GM12878 (cell line): ENCODE measurements at regions not wholly inside any gene's neighbourhood (a gene's known extent, or its start where the extent isn't known, plus 50 kb on each side); places are given as distances from the start of the nearest gene placed in this dataset.

ENCODE experiments used
- ATAC-seq: fragments of 200-7000 bp; cut with Tn5 transposase; 3 replicates; pipeline ENCODE4 v1.9.1; 2020; ENCODE audit warnings: mild to moderate bottlenecking, moderate library complexity
- BruUV-seq: library from RNA; stranded (reverse); fragments of 400-500 nt; replicated peaks from 2 replicates; lab custom pipeline; 2021; lab: Mats Ljungman, UMichigan
- CTCF ChIA-PET: fragments of 300-600 bp; sonication (Branson Sonifier 250); formaldehyde crosslinking; extraction: SDS; loops from one replicate; lab custom pipeline; 2021; ENCODE audit warnings: inconsistent platforms; lab: Yijun Ruan, JAX
- POLR2A ChIA-PET: fragments of 350-600 bp; formaldehyde crosslinking; extraction: SDS; loops from one replicate; lab custom pipeline; 2021; ENCODE audit warnings: inconsistent platforms; lab: Charles Lee
- RAD21 ChIA-PET: fragments of 300-600 bp; sonication (Branson Sonifier 250); formaldehyde crosslinking; loops from one replicate; lab custom pipeline; 2023; ENCODE audit warnings: antibody characterized with exemption; ENCODE audit not compliant: unreplicated experiment; lab: Charles Lee
- SMC1A ChIA-PET: fragments of 300-600 bp; sonication (Branson Sonifier 250); formaldehyde crosslinking; loops from one replicate; lab custom pipeline; 2023; ENCODE audit not compliant: unreplicated experiment, uncharacterized antibody; lab: Charles Lee
- DNase-seq: peaks from one replicate; pipeline ENCODE4 v3.0.0-alpha.2; 2011; ENCODE audit warnings: low read depth, low spot score
- FAIRE-seq: peaks from 3 replicates; lab custom pipeline; 2011; peaks lifted over from hg19 to GRCh38; lab: Jason Lieb, UNC
- H2AFZ ChIP-seq: 2 replicates; pipeline ENCODE4 v1.6.0; 2011; ENCODE audit warnings: low read depth, low read length, control low read depth; ENCODE audit not compliant: control insufficient read depth
- H3K27ac ChIP-seq: 2 replicates; pipeline ENCODE4 v1.5.1; 2011; ENCODE audit warnings: control low read depth; ENCODE audit not compliant: control insufficient read depth, insufficient read depth
- H3K27me3 ChIP-seq, 2 experiments: replicated peaks in 1 of 2; 2 replicates each; pipeline versions ENCODE4 v1.6.0 to v1.6.1; 2011; ENCODE audit warnings: low read length in 1 of 2; ENCODE audit not compliant: control insufficient read depth in 2 of 2, insufficient read depth in 2 of 2
- H3K36me3 ChIP-seq, 2 experiments: 2 replicates each; pipeline ENCODE4 v1.5.1; 2011; ENCODE audit warnings: low read length in 1 of 2; ENCODE audit not compliant: control insufficient read depth in 2 of 2, insufficient read depth in 2 of 2
- H3K4me1 ChIP-seq: 2 replicates; pipeline ENCODE4 v1.6.1; 2011; ENCODE audit warnings: mild to moderate bottlenecking, low read length, moderate library complexity, mixed read lengths; ENCODE audit not compliant: control insufficient read depth, insufficient read depth
- H3K4me2 ChIP-seq: 2 replicates; pipeline ENCODE4 v1.6.0; 2011; ENCODE audit warnings: control low read depth; ENCODE audit not compliant: control insufficient read depth, insufficient read depth
- H3K4me3 ChIP-seq: fragments of 200-600 bp; sonication (generic); 2 replicates; pipeline ENCODE4 v1.5.1; 2016
- H3K79me2 ChIP-seq: 2 replicates; pipeline ENCODE4 v1.6.0; 2011; ENCODE audit warnings: low read length; ENCODE audit not compliant: control insufficient read depth, insufficient read depth
- H3K9ac ChIP-seq: 2 replicates; pipeline ENCODE4 v1.8.0; 2011; ENCODE audit warnings: low read length, control low read depth, mixed read lengths; ENCODE audit not compliant: control insufficient read depth, insufficient read depth
- H3K9me3 ChIP-seq: replicated peaks from 3 replicates; pipeline ENCODE4 v1.5.1; 2011; ENCODE audit warnings: mild to moderate bottlenecking, low read length; ENCODE audit not compliant: control insufficient read depth, insufficient read depth
- H4K20me1 ChIP-seq: 2 replicates; pipeline ENCODE4 v1.6.0; 2011; ENCODE audit not compliant: control insufficient read depth, insufficient read depth
- BCL11A ChIP-seq: IDR thresholded peaks from 2 replicates; pipeline ENCODE4 v1.6.1; 2011; ENCODE audit warnings: low read depth, low read length
- BHLHE40 ChIP-seq, 2 experiments: fragments of 450-650 bp in 1 of 2; IDR thresholded peaks; 2 replicates each; pipeline ENCODE4 v1.6.1; 2011 to 2017; ENCODE audit warnings: low read depth in 2 of 2, borderline replicate concordance in 1 of 2, improper control_type of control experiment in 1 of 2, low read length in 1 of 2, mild to moderate bottlenecking in 1 of 2
- BMI1 ChIP-seq: fragments of 450-650 bp; IDR thresholded peaks from 2 replicates; pipeline ENCODE4 v1.6.1; 2016; ENCODE audit warnings: mild to moderate bottlenecking, moderate library complexity, borderline replicate concordance
- CBFB ChIP-seq: IDR thresholded peaks from 2 replicates; pipeline ENCODE4 v1.6.1; 2016; ENCODE audit warnings: antibody characterized with exemption, low read depth
- CHD4 ChIP-seq: fragments of 200-600 bp; sonication (generic); IDR thresholded peaks from 2 replicates; pipeline ENCODE4 v1.6.1; 2016; ENCODE audit warnings: mild to moderate bottlenecking
- CREM ChIP-seq: IDR thresholded peaks from 2 replicates; pipeline ENCODE4 v1.6.1; 2014; ENCODE audit warnings: antibody characterized with exemption, low read depth
- EED ChIP-seq: sonication (generic); IDR thresholded peaks from 2 replicates; pipeline ENCODE4 v1.6.1; 2016; ENCODE audit warnings: antibody characterized with exemption, low read depth
- EP300 ChIP-seq, 2 experiments: fragments of 150-350 bp in 1 of 2; IDR thresholded peaks; 2 replicates each; pipeline ENCODE4 v1.6.1; 2011 to 2012; ENCODE audit warnings: low read depth in 2 of 2, low read length in 2 of 2, borderline replicate concordance in 1 of 2, improper control_type of control experiment in 1 of 2, inconsistent platforms in 1 of 2; ENCODE audit not compliant: control insufficient read depth in 1 of 2
- FOXM1 ChIP-seq: IDR thresholded peaks from 2 replicates; pipeline ENCODE4 v1.6.1; 2012; ENCODE audit warnings: low read depth, mild to moderate bottlenecking, inconsistent platforms, low read length, moderate library complexity
- HDAC2 ChIP-seq: fragments of 200-600 bp; sonication (generic); IDR thresholded peaks from 2 replicates; pipeline ENCODE4 v1.6.1; 2017
- KLF5 ChIP-seq: fragments of 450-650 bp; IDR thresholded peaks from 2 replicates; pipeline ENCODE4 v1.6.1; 2014; ENCODE audit warnings: mild to moderate bottlenecking; ENCODE audit not compliant: partially characterized antibody
- MTA3 ChIP-seq: IDR thresholded peaks from 2 replicates; pipeline ENCODE4 v1.6.1; 2012; ENCODE audit warnings: low read length, inconsistent platforms, borderline replicate concordance
- NFYB ChIP-seq: IDR thresholded peaks from 2 replicates; pipeline ENCODE4 v1.6.1; 2011; ENCODE audit warnings: low read depth, mild to moderate bottlenecking, low read length, improper control_type of control experiment, moderate library complexity; ENCODE audit not compliant: insufficient read depth
- NR2F1 ChIP-seq: fragments of 450-650 bp; conservative IDR thresholded peaks from 2 replicates; pipeline ENCODE4 v1.6.1; 2017; ENCODE audit warnings: mild to moderate bottlenecking
- RAD21 ChIP-seq: IDR thresholded peaks from 2 replicates; pipeline ENCODE4 v1.6.1; 2011; ENCODE audit warnings: mild to moderate bottlenecking, low read depth, low read length, moderate library complexity; ENCODE audit not compliant: insufficient read depth
- RAD51 ChIP-seq: fragments of 450-650 bp; IDR thresholded peaks from 2 replicates; pipeline ENCODE4 v1.6.1; 2016; ENCODE audit warnings: moderate library complexity, mild to moderate bottlenecking, inconsistent platforms
- RBBP5 ChIP-seq: fragments of 200-600 bp; sonication (generic); conservative IDR thresholded peaks from 2 replicates; pipeline ENCODE4 v1.6.1; 2016
- RCOR1 ChIP-seq: conservative IDR thresholded peaks from 2 replicates; pipeline ENCODE4 v1.6.1; 2012; ENCODE audit warnings: low read depth, low read length, improper control_type of control experiment
- RELA ChIP-seq: fragments of 450-650 bp; IDR thresholded peaks from 2 replicates; pipeline ENCODE4 v1.8.0; 2014; ENCODE audit warnings: borderline replicate concordance; ENCODE audit not compliant: partially characterized antibody
- SMARCA5 ChIP-seq: fragments of 450-650 bp; IDR thresholded peaks from 2 replicates; pipeline ENCODE4 v1.6.1; 2017; ENCODE audit warnings: mild to moderate bottlenecking
- TCF12 ChIP-seq: IDR thresholded peaks from 2 replicates; pipeline ENCODE4 v1.6.1; 2011; ENCODE audit warnings: low read depth, mild to moderate bottlenecking, low read length
- ZNF207 ChIP-seq: fragments of 450-650 bp; IDR thresholded peaks from 2 replicates; pipeline ENCODE4 v1.6.1; 2014; ENCODE audit warnings: antibody characterized with exemption, mild to moderate bottlenecking, borderline replicate concordance
- WGBS: methylation state at CpG from one replicate; pipeline ENCODE4 v1.1.6; 2016; ENCODE audit warnings: low lambda C conversion rate; ENCODE audit not compliant: insufficient replicate concordance, insufficient coverage; ENCODE audit errors: missing lambda C conversion rate; 5-methylcytosine and 5-hydroxymethylcytosine counted together
- in situ Hi-C: fragments of 300-500 bp; cut with MboI; formaldehyde crosslinking; loops from 9 replicates; pipeline ENCODE4 v1.14.3; 2018; ENCODE audit warnings: mixed read lengths
- intact Hi-C: fragments of 100-400 bp; cut with micrococcal nuclease; formaldehyde crosslinking; loops from one replicate; pipeline ENCODE4 v1.14.2; 2022; ENCODE audit not compliant: unreplicated experiment
- TF ChIP-seq, protein P1 (sequence below): fragments of 450-650 bp; IDR thresholded peaks from 2 replicates; pipeline ENCODE4 v1.6.1; 2016; ENCODE audit warnings: mild to moderate bottlenecking
- TF ChIP-seq, protein P2 (sequence below): IDR thresholded peaks from 2 replicates; pipeline ENCODE4 v1.6.1; 2011; ENCODE audit warnings: borderline replicate concordance, low read depth, mild to moderate bottlenecking, moderate library complexity, low read length; ENCODE audit not compliant: insufficient read depth, poor library complexity, severe bottlenecking

DNA sequence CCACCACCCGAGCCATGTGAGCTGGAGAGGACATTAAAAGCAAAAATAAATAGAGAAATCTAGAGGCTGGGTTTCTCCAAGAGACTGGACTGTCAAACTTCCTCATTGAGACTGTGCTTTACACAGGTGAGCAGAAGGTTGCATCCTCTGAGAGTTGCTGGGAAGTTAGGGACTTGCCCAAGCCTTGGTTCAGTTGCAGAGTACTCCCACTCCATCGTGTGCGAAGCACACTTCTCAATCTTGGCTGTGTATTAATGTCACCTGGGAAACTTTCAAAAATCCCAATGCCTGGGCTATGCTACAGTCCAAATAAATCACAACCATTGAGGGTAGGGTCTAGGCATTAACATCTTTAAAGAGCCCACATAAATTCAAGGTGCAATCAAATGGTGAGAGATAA, 89.2 kb downstream of the ZNF330 start:
- in situ Hi-C loops (loop anchor here (10.0 kb wide), 2 partner anchors 815 to 1535 kb away; partner anchors contain the start of gene INPP4B), intact Hi-C loops (loop anchor here (5.0 kb wide), 5 partner anchors 153 to 1042 kb away; partner anchors contain the start of gene IL15)
- Histone ChIP-seq H3K79me2 (no peaks in the 10 kb centered on the region), H3K4me2 (peak overlapping the region; percentile 44), H3K9me3 (no peaks in the 10 kb centered on the region; the same call in 2 of the 3 replicates), H2AFZ (peak overlapping the region; percentile 31; the same call in 1 of the 2 replicates), H3K36me3 (no peaks in the 10 kb centered on the region), H3K27me3 (no peaks in the 10 kb centered on the region), H3K9ac (peak overlapping the region; percentile 16; the same call in 1 of the 2 replicates), H3K27ac (peak overlapping the region; percentile 64), H3K4me3 (no peak overlapping the region), H3K4me1 (peaks cover 22% of the 10 kb centered on the region), H4K20me1 (no peaks in the 10 kb centered on the region)
- 3% methylated on average over 3 of the region's 3 CpGs for WGBS
- ATAC-seq: peak; percentile 57
- DNase-seq: peak; percentile 35
- no TSS peak for BruUV-seq
- CTCF ChIA-PET: no interaction called here
- POLR2A ChIA-PET: no interaction called here
- SMC1A ChIA-PET: interaction anchor here (1.2 kb wide), 1 partner anchor 326 kb away, joined by 3 read pairs; the partner anchor contains the start of gene IL15
- no peak for FAIRE-seq
- RAD21 ChIA-PET: interaction anchor here (1.2 kb wide), 1 partner anchor 9 kb away, joined by 3 read pairs; no protein-coding TSS in a partner anchor
- TF ChIP-seq SMARCA5 (no peak), BHLHE40 (IDR thresholded peaks at IDR 0.05; ENCODE audit: borderline replicate concordance in 1 of 2, low read depth in 2 of 2, low read length in 1 of 2) (peak; percentile 80 to 83), RBBP5 (no peak), BMI1 (peak; percentile 29; the same call in 1 of the 2 replicates), NR2F1 (peak; percentile 65), CHD4 (no peak), HDAC2 (no peak), EP300 (IDR thresholded peaks at IDR 0.05; ENCODE audit: borderline replicate concordance in 1 of 2, control insufficient read depth in 1 of 2, low read depth in 2 of 2, low read length in 2 of 2) (peak; percentile 49 to 59; a peak in 1 of 4 replicates), FOXM1 (peak; percentile 96), BCL11A (peak; percentile 72), CREM (peak; percentile 58; the same call in 1 of the 2 replicates), RCOR1 (no peak), RELA (peak; percentile 96), MTA3 (no peak), ZNF207 (no peak), TCF12 (peak; percentile 54; the same call in 1 of the 2 replicates), RAD21 (no peak), NFYB (no peak), KLF5 (no peak), RAD51 (no peak), CBFB (no peak), EED (peak; percentile 65)
- TF ChIP-seq, protein P1, sequence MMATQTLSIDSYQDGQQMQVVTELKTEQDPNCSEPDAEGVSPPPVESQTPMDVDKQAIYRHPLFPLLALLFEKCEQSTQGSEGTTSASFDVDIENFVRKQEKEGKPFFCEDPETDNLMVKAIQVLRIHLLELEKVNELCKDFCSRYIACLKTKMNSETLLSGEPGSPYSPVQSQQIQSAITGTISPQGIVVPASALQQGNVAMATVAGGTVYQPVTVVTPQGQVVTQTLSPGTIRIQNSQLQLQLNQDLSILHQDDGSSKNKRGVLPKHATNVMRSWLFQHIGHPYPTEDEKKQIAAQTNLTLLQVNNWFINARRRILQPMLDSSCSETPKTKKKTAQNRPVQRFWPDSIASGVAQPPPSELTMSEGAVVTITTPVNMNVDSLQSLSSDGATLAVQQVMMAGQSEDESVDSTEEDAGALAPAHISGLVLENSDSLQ: no peak
- TF ChIP-seq, protein P2, sequence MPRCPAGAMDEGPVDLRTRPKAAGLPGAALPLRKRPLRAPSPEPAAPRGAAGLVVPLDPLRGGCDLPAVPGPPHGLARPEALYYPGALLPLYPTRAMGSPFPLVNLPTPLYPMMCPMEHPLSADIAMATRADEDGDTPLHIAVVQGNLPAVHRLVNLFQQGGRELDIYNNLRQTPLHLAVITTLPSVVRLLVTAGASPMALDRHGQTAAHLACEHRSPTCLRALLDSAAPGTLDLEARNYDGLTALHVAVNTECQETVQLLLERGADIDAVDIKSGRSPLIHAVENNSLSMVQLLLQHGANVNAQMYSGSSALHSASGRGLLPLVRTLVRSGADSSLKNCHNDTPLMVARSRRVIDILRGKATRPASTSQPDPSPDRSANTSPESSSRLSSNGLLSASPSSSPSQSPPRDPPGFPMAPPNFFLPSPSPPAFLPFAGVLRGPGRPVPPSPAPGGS: peak; percentile 67
